ENCODE measurements at regions not wholly inside any gene's neighbourhood (a gene's known extent, or its start where the extent isn't known, plus 50 kb on each side); places are given as distances from the start of the nearest gene placed in this dataset.

DNA sequence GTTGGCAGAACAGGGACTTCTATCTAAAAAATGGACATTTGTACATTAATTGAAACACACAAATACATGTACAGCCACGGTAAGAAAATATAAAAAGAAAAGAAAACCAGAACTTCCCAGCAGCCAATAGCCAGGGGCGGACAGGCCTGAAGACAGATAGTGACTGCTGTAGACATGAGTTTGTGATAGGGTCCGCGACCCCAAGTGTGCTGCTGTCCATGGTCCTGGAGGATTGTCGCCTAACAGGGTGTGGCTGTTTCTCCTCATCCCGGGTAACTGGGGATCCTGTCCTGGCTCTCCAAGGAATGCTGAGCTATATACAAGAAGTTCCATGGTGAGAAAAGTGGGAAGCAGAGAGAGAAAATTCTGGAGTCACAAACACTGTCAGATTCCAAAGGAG is 266.5 kb upstream of the SALL3 start:
- TF ChIP-seq, protein P1, sequence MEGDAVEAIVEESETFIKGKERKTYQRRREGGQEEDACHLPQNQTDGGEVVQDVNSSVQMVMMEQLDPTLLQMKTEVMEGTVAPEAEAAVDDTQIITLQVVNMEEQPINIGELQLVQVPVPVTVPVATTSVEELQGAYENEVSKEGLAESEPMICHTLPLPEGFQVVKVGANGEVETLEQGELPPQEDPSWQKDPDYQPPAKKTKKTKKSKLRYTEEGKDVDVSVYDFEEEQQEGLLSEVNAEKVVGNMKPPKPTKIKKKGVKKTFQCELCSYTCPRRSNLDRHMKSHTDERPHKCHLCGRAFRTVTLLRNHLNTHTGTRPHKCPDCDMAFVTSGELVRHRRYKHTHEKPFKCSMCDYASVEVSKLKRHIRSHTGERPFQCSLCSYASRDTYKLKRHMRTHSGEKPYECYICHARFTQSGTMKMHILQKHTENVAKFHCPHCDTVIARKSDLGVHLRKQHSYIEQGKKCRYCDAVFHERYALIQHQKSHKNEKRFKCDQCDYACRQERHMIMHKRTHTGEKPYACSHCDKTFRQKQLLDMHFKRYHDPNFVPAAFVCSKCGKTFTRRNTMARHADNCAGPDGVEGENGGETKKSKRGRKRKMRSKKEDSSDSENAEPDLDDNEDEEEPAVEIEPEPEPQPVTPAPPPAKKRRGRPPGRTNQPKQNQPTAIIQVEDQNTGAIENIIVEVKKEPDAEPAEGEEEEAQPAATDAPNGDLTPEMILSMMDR (IDR thresholded peaks at IDR 0.05; ENCODE audit: borderline replicate concordance, extremely low read depth, low read length, poor library complexity, severe bottlenecking): no peak
- TF ChIP-seq EZH2 (IDR thresholded peaks at IDR 0.05; ENCODE audit: borderline replicate concordance, low read depth, low read length, severe bottlenecking): no peak

All from DND-41 (cell line).